ENCODE measurements at regions not wholly inside any gene's neighbourhood (a gene's known extent, or its start where the extent isn't known, plus 50 kb on each side); places are given as distances from the start of the nearest gene placed in this dataset.

- TF ChIP-seq CTCF (conservative IDR thresholded peaks at IDR 0.05 in 1 of 2, IDR thresholded peaks at IDR 0.05 in 1 of 2; ENCODE audit: extremely low read depth in 1 of 2, insufficient read depth in 1 of 2, low read depth in 1 of 2, low read length in 2 of 2) (peak; percentile 27 to 34), EZH2 (IDR thresholded peaks at IDR 0.05; ENCODE audit: borderline replicate concordance, low read length) (no peak)
These were observed 119.7 kb upstream of the MYOCD start for GRCh38 chr17:12545877-12546513.

Measured in mammary epithelial cell (primary cell).